GM19372 (cell line): ENCODE measurements at regions not wholly inside any gene's neighbourhood (a gene's known extent, or its start where the extent isn't known, plus 50 kb on each side); places are given as distances from the start of the nearest gene placed in this dataset.

Experiments used
- ATAC-seq: cut with Tn5 transposase; IDR thresholded peaks from one replicate; pipeline ENCODE4 v1.9.1; 2021; ENCODE audit warnings: mild to moderate bottlenecking, low read depth, moderate library complexity; ENCODE audit not compliant: unreplicated experiment

GRCh38 chr15:31799715-31800321 is 230.5 kb upstream of the CHRNA7 start:
- ATAC-seq, result peak; percentile 73

DNA sequence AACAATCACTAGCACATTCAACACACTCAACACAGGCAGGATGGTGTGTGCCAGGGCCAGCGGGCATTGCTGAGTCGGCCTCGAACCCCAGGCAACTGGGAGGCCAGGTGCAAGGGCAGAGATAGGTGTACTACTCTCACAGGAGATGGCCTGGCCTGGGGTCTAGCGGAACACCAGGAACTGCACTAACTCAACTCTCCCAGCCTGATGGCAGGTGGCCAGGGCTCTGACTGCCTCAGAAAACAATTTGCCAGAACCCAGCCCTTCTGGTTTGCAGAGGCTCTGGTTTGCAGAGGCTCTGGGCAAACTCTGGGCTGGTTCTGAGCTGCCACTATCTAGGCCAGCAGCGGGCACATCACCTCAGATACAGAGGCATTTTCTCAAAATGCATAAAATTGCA is 229.2 kb upstream of the CHRNA7 start:
- no peak for ATAC-seq

DNA sequence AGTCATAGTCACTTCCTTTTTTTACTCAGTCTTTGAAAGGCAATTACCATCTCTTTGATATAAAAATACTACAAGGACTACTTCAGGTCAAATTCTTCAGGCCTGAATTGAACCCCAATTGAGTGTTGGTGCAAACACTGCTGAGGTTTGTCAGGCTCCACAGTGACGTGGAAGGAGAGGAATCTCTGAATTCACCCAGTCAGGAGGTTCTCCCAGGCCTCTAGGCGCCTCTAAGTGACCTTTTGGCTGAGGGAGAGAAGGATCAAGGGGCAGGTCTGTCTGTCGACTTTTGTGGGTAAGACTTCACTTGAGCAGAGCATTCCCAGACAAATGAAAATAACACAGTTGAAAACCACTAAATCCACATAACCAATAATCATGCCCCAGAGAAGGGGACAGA is 227.6 kb upstream of the CHRNA7 start:
- ATAC-seq, result no peak

DNA sequence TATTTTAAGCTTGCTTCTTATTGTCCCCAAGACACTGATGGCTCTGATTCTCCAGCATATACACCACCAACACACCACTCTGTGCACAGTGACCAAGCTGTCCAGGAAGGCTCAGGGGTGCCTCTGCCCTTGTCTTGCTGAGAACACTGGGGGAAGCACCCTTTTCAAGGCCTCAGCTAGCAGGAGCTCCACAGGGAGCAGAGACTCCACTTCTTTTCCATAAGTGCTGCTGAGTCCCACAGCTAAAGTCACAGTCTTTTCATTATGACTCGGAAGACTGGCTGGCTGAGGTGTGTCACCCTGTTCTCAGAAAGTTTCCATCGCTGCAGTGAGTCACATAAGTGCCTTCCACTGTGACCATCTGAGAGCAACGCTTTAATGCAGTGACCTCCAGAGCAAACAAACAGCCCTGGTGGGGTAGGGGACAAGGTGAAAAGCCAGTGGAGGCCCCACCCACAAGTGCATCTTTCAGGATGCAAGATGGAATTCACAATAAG is 226.9 kb upstream of the CHRNA7 start:
- no peak for ATAC-seq

GRCh38 chr15:31805090-31805662 is 225.1 kb upstream of the CHRNA7 start:
- ATAC-seq, result no peak

- ATAC-seq, result no peak
Measured at GRCh38 chr15:31806106-31806505, 224.2 kb upstream of the CHRNA7 start.

- ATAC-seq, result no peak
Measured at GRCh38 chr15:31811641-31812040, 218.7 kb upstream of the CHRNA7 start.

DNA sequence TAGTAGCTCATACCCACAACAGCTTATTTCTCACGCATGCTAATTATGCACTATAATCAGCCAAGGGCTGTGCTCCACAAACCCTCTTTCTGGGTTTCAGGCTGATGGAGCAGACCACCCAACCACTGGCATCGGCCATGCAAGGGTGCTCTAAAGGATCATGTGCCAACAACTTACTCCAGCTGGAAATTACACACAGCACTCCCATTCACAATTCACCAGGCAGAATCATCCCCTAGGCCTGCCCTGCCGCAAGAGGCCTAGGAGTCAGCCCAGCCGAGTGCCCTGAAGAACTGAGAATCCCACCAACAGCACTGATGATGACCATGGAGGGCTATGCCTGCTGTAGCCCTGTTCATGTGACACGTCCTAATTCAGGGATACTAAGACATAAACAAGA is 216.2 kb upstream of the CHRNA7 start:
- ATAC-seq, result no peak

DNA sequence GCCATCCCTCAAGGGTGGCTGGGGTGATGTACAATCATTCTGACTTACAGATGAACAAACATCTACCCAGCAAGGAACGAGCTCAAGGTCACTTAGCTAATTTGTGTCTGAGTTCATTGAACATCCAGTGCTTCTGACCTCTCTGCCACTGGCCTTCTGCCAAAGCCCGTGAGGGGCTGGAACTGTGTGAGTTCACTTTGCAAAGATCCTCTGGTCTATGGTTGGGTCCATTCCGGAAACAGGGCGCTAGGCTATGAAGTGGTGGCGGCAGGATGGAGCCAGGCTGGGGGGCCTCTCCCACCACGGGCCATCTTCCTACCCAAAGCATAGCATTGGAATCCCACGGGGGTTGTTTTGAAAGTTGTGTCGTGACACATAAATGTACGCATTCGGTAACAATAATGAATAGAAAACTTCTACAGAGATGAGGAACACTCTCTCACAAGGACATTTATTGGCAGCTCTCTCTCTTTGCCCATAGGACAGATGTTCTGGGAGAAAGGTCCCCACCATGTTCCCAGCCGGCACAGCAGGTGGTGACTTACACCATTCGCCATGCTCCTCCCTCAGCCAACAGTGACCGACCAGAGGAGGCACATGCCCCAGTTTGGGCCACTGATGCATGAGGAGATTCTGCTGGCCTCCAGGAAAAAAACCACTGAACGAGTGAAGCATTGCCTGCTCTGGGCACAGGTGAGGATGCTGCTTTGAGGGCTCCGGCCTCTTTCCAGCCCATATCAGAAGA is 214.7 kb upstream of the CHRNA7 start:
- ATAC-seq, result no peak

DNA sequence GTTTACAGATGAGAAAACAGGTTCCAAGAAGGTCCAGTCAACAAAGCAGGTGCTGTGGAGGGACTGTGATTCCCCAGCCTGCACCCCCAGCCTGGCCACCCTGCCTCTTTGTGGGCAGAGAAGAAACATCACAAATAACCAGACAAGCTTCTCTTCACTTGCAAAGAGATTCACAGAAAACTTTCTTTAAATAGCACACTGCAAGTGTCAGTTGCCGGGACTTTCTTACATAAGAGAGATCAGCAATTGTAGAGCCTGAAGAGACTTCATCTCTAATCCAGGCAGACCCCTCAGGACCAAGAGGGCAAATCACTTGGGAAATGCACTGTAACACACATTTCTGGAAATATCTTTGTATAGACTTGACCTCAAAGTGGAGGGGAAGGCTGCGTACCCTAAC is 207.9 kb upstream of the CHRNA7 start:
- no peak for ATAC-seq

GRCh38 chr15:31824024-31824423 is 206.3 kb upstream of the CHRNA7 start:
- ATAC-seq, result no peak

GRCh38 chr15:31828594-31828993 is 201.7 kb upstream of the CHRNA7 start:
- ATAC-seq, result no peak

GRCh38 chr15:31830591-31830990 is 199.7 kb upstream of the CHRNA7 start:
- ATAC-seq, result no peak

GRCh38 chr15:31831596-31831995 is 198.7 kb upstream of the CHRNA7 start:
- no peak for ATAC-seq

GRCh38 chr15:31834654-31835053 is 195.7 kb upstream of the CHRNA7 start:
- no peak for ATAC-seq

- ATAC-seq, result no peak
Measured at GRCh38 chr15:31839388-31839787, 190.9 kb upstream of the CHRNA7 start.

DNA sequence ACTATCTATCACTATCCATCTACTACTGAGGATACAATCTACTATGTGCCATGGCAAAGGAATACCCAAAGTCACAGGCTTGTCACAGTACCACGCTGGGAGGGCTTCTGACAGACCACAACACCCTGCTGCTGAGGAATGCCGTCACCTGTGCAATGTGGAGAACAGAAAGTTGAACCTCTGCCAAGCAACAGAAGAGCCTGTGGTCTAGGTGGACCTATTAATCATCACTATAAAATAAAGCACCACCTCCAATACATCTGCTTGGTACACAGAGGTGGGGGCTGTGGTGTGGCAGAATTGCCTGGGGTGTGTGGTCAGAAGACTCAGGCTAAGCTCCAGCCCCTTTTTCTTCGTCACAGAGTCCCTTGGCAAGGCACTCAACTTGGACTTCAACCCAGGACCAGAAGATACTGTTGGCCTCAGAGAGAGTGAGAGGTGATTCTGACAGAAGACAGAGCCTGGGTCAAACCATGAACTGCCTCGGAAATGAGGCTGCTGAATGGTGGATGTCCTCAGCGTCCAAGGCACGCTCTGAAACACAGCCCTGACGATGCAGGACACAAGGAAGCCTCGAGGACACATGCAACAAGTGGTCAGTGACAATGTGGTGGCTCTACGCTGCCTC is 189.4 kb upstream of the CHRNA7 start:
- ATAC-seq, result no peak

GRCh38 chr15:31842532-31843195 is 187.7 kb upstream of the CHRNA7 start:
- ATAC-seq, result no peak

- ATAC-seq, result no peak
Measured at GRCh38 chr15:31843426-31844055, 186.8 kb upstream of the CHRNA7 start.

GRCh38 chr15:31845791-31846190 is 184.5 kb upstream of the CHRNA7 start:
- no peak for ATAC-seq
